HCT116 (cell line): ENCODE measurements at regions not wholly inside any gene's neighbourhood (a gene's known extent, or its start where the extent isn't known, plus 50 kb on each side); places are given as distances from the start of the nearest gene placed in this dataset.
"Not testable (repeated sequence)": the region's sequence is repeated elsewhere in the genome, so short reads cannot be mapped to it uniquely, and the experiment has no call there.

Source experiments
- ATAC-seq: fragments of 200-7000 bp; cut with Tn5 transposase; 2 replicates; pipeline ENCODE4 v1.9.1; 2020; ENCODE audit warnings: mild to moderate bottlenecking, moderate library complexity
- BruUV-seq: library from RNA; stranded (reverse); fragments of 400-500 nt; replicated peaks from 2 replicates; lab custom pipeline; 2021; lab: Mats Ljungman, UMichigan
- CTCF ChIA-PET: fragments of 300-600 bp; sonication (Branson Sonifier 250); formaldehyde crosslinking; loops from one replicate; lab custom pipeline; 2021; ENCODE audit warnings: antibody characterized with exemption; lab: Charles Lee
- POLR2A ChIA-PET: fragments of 300-600, 350-600 bp; sonication (Branson Sonifier 250); formaldehyde crosslinking; loops from one replicate; lab custom pipeline; 2021; ENCODE audit warnings: antibody characterized with exemption; lab: Charles Lee
- RAD21 ChIA-PET, 2 experiments: fragments of 300-600 bp; sonication (Branson Sonifier 250); formaldehyde crosslinking; loops; one replicate each; lab custom pipeline; 2023; ENCODE audit warnings: low total read pairs in 2 of 2; ENCODE audit not compliant: uncharacterized antibody in 2 of 2, unreplicated experiment in 2 of 2, low non-redundant PET in 1 of 2; lab: Charles Lee
- DNase-seq: peaks from one replicate; pipeline ENCODE4 v3.0.0-alpha.2; 2010; ENCODE audit warnings: low read depth, low spot score
- H2AFZ ChIP-seq: fragments of 200-600 bp; shearing (Covaris generic), sonication (generic); 2 replicates; pipeline ENCODE4 v1.6.1; 2017; ENCODE audit warnings: low read depth, mixed run types, mixed read lengths, antibody characterized with exemption, low read length; ENCODE audit not compliant: poor library complexity, severe bottlenecking
- H3K27ac ChIP-seq: 2 replicates; pipeline ENCODE4 v1.5.1; 2012; ENCODE audit warnings: low read depth, low read length
- H3K27me3 ChIP-seq: fragments of 200-600 bp; sonication (generic); 2 replicates; pipeline ENCODE4 v1.6.1; 2016; ENCODE audit warnings: mixed run types, low read length, mixed read lengths; ENCODE audit not compliant: insufficient read depth
- H3K36me3 ChIP-seq, 2 experiments: fragments of 200-500 bp in 1 of 2; fragments of 200-600 bp in 1 of 2; sonication (Bioruptor generic) in 1 of 2; sonication (generic) in 1 of 2; 2 replicates each; pipeline versions ENCODE4 v1.5.1 to v1.6.1; 2014 to 2016; ENCODE audit warnings: low read length in 2 of 2, inconsistent platforms in 1 of 2, mixed read lengths in 1 of 2, mixed run types in 1 of 2; ENCODE audit not compliant: insufficient read depth in 2 of 2, control insufficient read depth in 1 of 2
- H3K4me1 ChIP-seq, 2 experiments: fragments of 200-600 bp in 1 of 2; sonication (generic) in 1 of 2; 2 replicates each; pipeline versions ENCODE4 v1.5.1 to v1.6.1; 2012 to 2017; ENCODE audit warnings: low read length in 2 of 2, inconsistent platforms in 1 of 2, mild to moderate bottlenecking in 1 of 2, mixed read lengths in 1 of 2, mixed run types in 1 of 2, moderate library complexity in 1 of 2; ENCODE audit not compliant: insufficient read depth in 2 of 2, control insufficient read depth in 1 of 2
- H3K4me2 ChIP-seq: fragments of 200-600 bp; sonication (generic); 2 replicates; pipeline ENCODE4 v1.6.1; 2017; ENCODE audit warnings: mixed run types, low read length, mixed read lengths
- H3K4me3 ChIP-seq, 2 experiments: fragments of 200-600 bp in 1 of 2; sonication (generic) in 1 of 2; replicated peaks in 1 of 2; 2 replicates each; pipeline ENCODE4 v1.5.1; 2011 to 2016; ENCODE audit warnings: low read length in 2 of 2, control low read depth in 1 of 2, low read depth in 1 of 2, mild to moderate bottlenecking in 1 of 2, mixed read lengths in 1 of 2, mixed run types in 1 of 2
- H3K79me2 ChIP-seq: fragments of 200-600 bp; sonication (generic); 2 replicates; pipeline ENCODE4 v1.6.1; 2017; ENCODE audit warnings: mild to moderate bottlenecking, mixed run types, low read length, moderate library complexity, mixed read lengths; ENCODE audit not compliant: insufficient read depth
- H3K9ac ChIP-seq: fragments of 200-600 bp; sonication (generic); 2 replicates; pipeline ENCODE4 v1.6.1; 2016; ENCODE audit warnings: low read length, mixed read lengths
- H3K9me2 ChIP-seq: fragments of 200-600 bp; sonication (generic), shearing (Covaris generic); 2 replicates; pipeline ENCODE4 v1.6.1; 2017; ENCODE audit warnings: mixed run types, mild to moderate bottlenecking, moderate library complexity; ENCODE audit not compliant: insufficient read depth
- H3K9me3 ChIP-seq, 2 experiments: fragments of 200-500 bp in 1 of 2; fragments of 200-600 bp in 1 of 2; sonication (Bioruptor generic) in 1 of 2; sonication (generic) in 1 of 2; 2 replicates each; pipeline ENCODE4 v1.6.1; 2014 to 2017; ENCODE audit warnings: low read length in 2 of 2, mixed read lengths in 2 of 2, inconsistent platforms in 1 of 2, low read depth in 1 of 2, mild to moderate bottlenecking in 1 of 2, mixed run types in 1 of 2, moderate library complexity in 1 of 2; ENCODE audit not compliant: control insufficient read depth in 1 of 2, insufficient read depth in 1 of 2
- H4K20me1 ChIP-seq: fragments of 200-600 bp; sonication (generic), shearing (Covaris generic); 2 replicates; pipeline ENCODE4 v1.6.1; 2017; ENCODE audit warnings: mixed run types, mild to moderate bottlenecking, moderate library complexity; ENCODE audit not compliant: insufficient read depth
- ATF3 ChIP-seq: IDR thresholded peaks from 2 replicates; pipeline ENCODE4 v1.6.1; 2012
- CBX3 ChIP-seq: IDR thresholded peaks from 2 replicates; pipeline ENCODE4 v1.6.1; 2012; ENCODE audit warnings: low read depth
- CEBPB ChIP-seq: IDR thresholded peaks from 2 replicates; pipeline ENCODE4 v1.6.1; 2012; ENCODE audit warnings: low read depth
- CTCF ChIP-seq, 3 experiments: fragments of 200-600 bp in 1 of 3; sonication (generic) in 1 of 3; IDR thresholded peaks in 2 of 3; conservative IDR thresholded peaks in 1 of 3; 2 replicates each; pipeline ENCODE4 v1.5.1; 2012 to 2017; ENCODE audit warnings: low read depth in 2 of 3, low read length in 2 of 3, antibody characterized with exemption in 1 of 3, borderline replicate concordance in 1 of 3, control low read depth in 1 of 3, mild to moderate bottlenecking in 1 of 3, mixed read lengths in 1 of 3, mixed run types in 1 of 3, moderate library complexity in 1 of 3; ENCODE audit not compliant: insufficient read depth in 1 of 3
- EZH2 ChIP-seq: fragments of 200-600 bp; sonication (generic); IDR thresholded peaks from 2 replicates; pipeline ENCODE4 v1.6.1; 2017; ENCODE audit warnings: antibody characterized with exemption, mixed run types
- EZH2phosphoT487 ChIP-seq: fragments of 200-600 bp; IDR thresholded peaks from 2 replicates; pipeline ENCODE4 v1.6.1; 2018; ENCODE audit warnings: antibody characterized with exemption, borderline replicate concordance
- FOSL1 ChIP-seq: IDR thresholded peaks from 2 replicates; pipeline ENCODE4 v1.6.1; 2012; ENCODE audit warnings: low read depth
- POLR2AphosphoS5 ChIP-seq: IDR thresholded peaks from 2 replicates; pipeline ENCODE4 v1.6.1; 2011; ENCODE audit warnings: mild to moderate bottlenecking, low read depth, low read length, moderate library complexity
- REST ChIP-seq: IDR thresholded peaks from 2 replicates; pipeline ENCODE4 v1.6.1; 2012; ENCODE audit warnings: low read depth
- SP1 ChIP-seq: IDR thresholded peaks from 2 replicates; pipeline ENCODE4 v1.6.1; 2012; ENCODE audit warnings: low read depth
- SRF ChIP-seq: IDR thresholded peaks from 2 replicates; pipeline ENCODE4 v1.6.1; 2012; ENCODE audit warnings: low read depth
- YY1 ChIP-seq: IDR thresholded peaks from 2 replicates; pipeline ENCODE4 v1.6.1; 2011; ENCODE audit warnings: low read length, low read depth, moderate library complexity, mild to moderate bottlenecking; ENCODE audit not compliant: insufficient replicate concordance; ENCODE audit errors: extremely low read depth
- ZFX ChIP-seq: fragments of 450-650 bp; IDR thresholded peaks from 2 replicates; pipeline ENCODE4 v1.6.1; 2017
- ZNF274 ChIP-seq: fragments of 200-500 bp; sonication (Bioruptor generic); IDR thresholded peaks from 2 replicates; pipeline ENCODE4 v1.6.1; 2014; ENCODE audit warnings: mild to moderate bottlenecking, low read depth, low read length, inconsistent platforms
- intact Hi-C: fragments of 100-400 bp; cut with micrococcal nuclease; formaldehyde crosslinking; loops from 2 replicates; pipeline ENCODE4 v1.10.0; 2022

- TF ChIP-seq POLR2AphosphoS5 (no peak), CBX3 (no peak), EZH2 (no peak), SRF (no peak), CTCF (IDR thresholded peaks at IDR 0.05 in 2 of 3, conservative IDR thresholded peaks at IDR 0.05 in 1 of 3; ENCODE audit: borderline replicate concordance in 1 of 3, insufficient read depth in 1 of 3, low read depth in 2 of 3, low read length in 2 of 3) (no peak), ATF3 (no peak), FOSL1 (no peak)
- TF ChIP-seq, all 23 proteins: peak for 0
Observed at GRCh38 chr14:30243207-30243606, 315.6 kb upstream of the PRKD1 start (continued).

- CTCF ChIA-PET, result no interaction called here
- TF ChIP-seq ZNF274, result no peak
- no peak for TF ChIP-seq EZH2phosphoT487
- TF ChIP-seq YY1, result no peak
- TF ChIP-seq FOSL1, result no peak
- TF ChIP-seq CEBPB, result no peak
- TF ChIP-seq ZFX, result no peak
- no peak for TF ChIP-seq REST
- TF ChIP-seq ATF3, result no peak
- TF ChIP-seq SP1, result no peak
- TF ChIP-seq, all 23 proteins: peak for 0
- no TSS peak for BruUV-seq
- intact Hi-C loops, result no loop called here
- POLR2A ChIA-PET, result no interaction called here
- DNase-seq (no peak), ATAC-seq (no peak)
- H3K4me3 ChIP-seq, result no peak overlapping the region
- H3K9me3 ChIP-seq, result no peaks in the 10 kb centered on the region
- RAD21 ChIA-PET, result no interaction called here
- no peak overlapping the region for H3K27ac ChIP-seq
- no peaks in the 10 kb centered on the region for H3K27me3 ChIP-seq
- H4K20me1 ChIP-seq, result no peaks in the 10 kb centered on the region
- H3K4me2 ChIP-seq, result no peak overlapping the region
- no peaks in the 10 kb centered on the region for H3K79me2 ChIP-seq
- no peak overlapping the region for H3K9ac ChIP-seq
- no peaks in the 10 kb centered on the region for H3K4me1 ChIP-seq
- no peaks in the 10 kb centered on the region for H3K36me3 ChIP-seq
- H2AFZ ChIP-seq, result no peak overlapping the region
- H3K9me2 ChIP-seq, result no peaks in the 10 kb centered on the region
Observed at GRCh38 chr14:30243805-30244204, 315.2 kb upstream of the G2E3 start.

GRCh38 chr14:30244348-30244747 is 314.6 kb upstream of the G2E3 start:
- H3K27ac ChIP-seq, intact Hi-C loops, CTCF ChIA-PET, BruUV-seq, H3K4me2 ChIP-seq, ATAC-seq, H3K79me2 ChIP-seq, H3K9me3 ChIP-seq, H3K4me1 ChIP-seq, DNase-seq, H2AFZ ChIP-seq, POLR2A ChIA-PET, H4K20me1 ChIP-seq, H3K9me2 ChIP-seq, RAD21 ChIA-PET, H3K9ac ChIP-seq, H3K36me3 ChIP-seq, H3K4me3 ChIP-seq, H3K27me3 ChIP-seq: not testable (repeated sequence)
